HCT116 (cell line): ENCODE measurements at regions not wholly inside any gene's neighbourhood (a gene's known extent, or its start where the extent isn't known, plus 50 kb on each side); places are given as distances from the start of the nearest gene placed in this dataset.

Source experiments
- ATAC-seq: fragments of 200-7000 bp; cut with Tn5 transposase; 2 replicates; pipeline ENCODE4 v1.9.1; 2020; ENCODE audit warnings: mild to moderate bottlenecking, moderate library complexity
- BruUV-seq: library from RNA; stranded (reverse); fragments of 400-500 nt; replicated peaks from 2 replicates; lab custom pipeline; 2021; lab: Mats Ljungman, UMichigan
- CTCF ChIA-PET: fragments of 300-600 bp; sonication (Branson Sonifier 250); formaldehyde crosslinking; loops from one replicate; lab custom pipeline; 2021; ENCODE audit warnings: antibody characterized with exemption; lab: Charles Lee
- POLR2A ChIA-PET: fragments of 300-600, 350-600 bp; sonication (Branson Sonifier 250); formaldehyde crosslinking; loops from one replicate; lab custom pipeline; 2021; ENCODE audit warnings: antibody characterized with exemption; lab: Charles Lee
- RAD21 ChIA-PET, 2 experiments: fragments of 300-600 bp; sonication (Branson Sonifier 250); formaldehyde crosslinking; loops; one replicate each; lab custom pipeline; 2023; ENCODE audit warnings: low total read pairs in 2 of 2; ENCODE audit not compliant: uncharacterized antibody in 2 of 2, unreplicated experiment in 2 of 2, low non-redundant PET in 1 of 2; lab: Charles Lee
- DNase-seq: peaks from one replicate; pipeline ENCODE4 v3.0.0-alpha.2; 2010; ENCODE audit warnings: low read depth, low spot score
- H2AFZ ChIP-seq: fragments of 200-600 bp; shearing (Covaris generic), sonication (generic); 2 replicates; pipeline ENCODE4 v1.6.1; 2017; ENCODE audit warnings: low read depth, mixed run types, mixed read lengths, antibody characterized with exemption, low read length; ENCODE audit not compliant: poor library complexity, severe bottlenecking
- H3K27ac ChIP-seq: 2 replicates; pipeline ENCODE4 v1.5.1; 2012; ENCODE audit warnings: low read depth, low read length
- H3K27me3 ChIP-seq: fragments of 200-600 bp; sonication (generic); 2 replicates; pipeline ENCODE4 v1.6.1; 2016; ENCODE audit warnings: mixed run types, low read length, mixed read lengths; ENCODE audit not compliant: insufficient read depth
- H3K36me3 ChIP-seq, 2 experiments: fragments of 200-500 bp in 1 of 2; fragments of 200-600 bp in 1 of 2; sonication (Bioruptor generic) in 1 of 2; sonication (generic) in 1 of 2; 2 replicates each; pipeline versions ENCODE4 v1.5.1 to v1.6.1; 2014 to 2016; ENCODE audit warnings: low read length in 2 of 2, inconsistent platforms in 1 of 2, mixed read lengths in 1 of 2, mixed run types in 1 of 2; ENCODE audit not compliant: insufficient read depth in 2 of 2, control insufficient read depth in 1 of 2
- H3K4me1 ChIP-seq, 2 experiments: fragments of 200-600 bp in 1 of 2; sonication (generic) in 1 of 2; 2 replicates each; pipeline versions ENCODE4 v1.5.1 to v1.6.1; 2012 to 2017; ENCODE audit warnings: low read length in 2 of 2, inconsistent platforms in 1 of 2, mild to moderate bottlenecking in 1 of 2, mixed read lengths in 1 of 2, mixed run types in 1 of 2, moderate library complexity in 1 of 2; ENCODE audit not compliant: insufficient read depth in 2 of 2, control insufficient read depth in 1 of 2
- H3K4me2 ChIP-seq: fragments of 200-600 bp; sonication (generic); 2 replicates; pipeline ENCODE4 v1.6.1; 2017; ENCODE audit warnings: mixed run types, low read length, mixed read lengths
- H3K4me3 ChIP-seq, 2 experiments: fragments of 200-600 bp in 1 of 2; sonication (generic) in 1 of 2; replicated peaks in 1 of 2; 2 replicates each; pipeline ENCODE4 v1.5.1; 2011 to 2016; ENCODE audit warnings: low read length in 2 of 2, control low read depth in 1 of 2, low read depth in 1 of 2, mild to moderate bottlenecking in 1 of 2, mixed read lengths in 1 of 2, mixed run types in 1 of 2
- H3K79me2 ChIP-seq: fragments of 200-600 bp; sonication (generic); 2 replicates; pipeline ENCODE4 v1.6.1; 2017; ENCODE audit warnings: mild to moderate bottlenecking, mixed run types, low read length, moderate library complexity, mixed read lengths; ENCODE audit not compliant: insufficient read depth
- H3K9ac ChIP-seq: fragments of 200-600 bp; sonication (generic); 2 replicates; pipeline ENCODE4 v1.6.1; 2016; ENCODE audit warnings: low read length, mixed read lengths
- H3K9me2 ChIP-seq: fragments of 200-600 bp; sonication (generic), shearing (Covaris generic); 2 replicates; pipeline ENCODE4 v1.6.1; 2017; ENCODE audit warnings: mixed run types, mild to moderate bottlenecking, moderate library complexity; ENCODE audit not compliant: insufficient read depth
- H3K9me3 ChIP-seq, 2 experiments: fragments of 200-500 bp in 1 of 2; fragments of 200-600 bp in 1 of 2; sonication (Bioruptor generic) in 1 of 2; sonication (generic) in 1 of 2; 2 replicates each; pipeline ENCODE4 v1.6.1; 2014 to 2017; ENCODE audit warnings: low read length in 2 of 2, mixed read lengths in 2 of 2, inconsistent platforms in 1 of 2, low read depth in 1 of 2, mild to moderate bottlenecking in 1 of 2, mixed run types in 1 of 2, moderate library complexity in 1 of 2; ENCODE audit not compliant: control insufficient read depth in 1 of 2, insufficient read depth in 1 of 2
- H4K20me1 ChIP-seq: fragments of 200-600 bp; sonication (generic), shearing (Covaris generic); 2 replicates; pipeline ENCODE4 v1.6.1; 2017; ENCODE audit warnings: mixed run types, mild to moderate bottlenecking, moderate library complexity; ENCODE audit not compliant: insufficient read depth
- CBX3 ChIP-seq: IDR thresholded peaks from 2 replicates; pipeline ENCODE4 v1.6.1; 2012; ENCODE audit warnings: low read depth
- CEBPB ChIP-seq: IDR thresholded peaks from 2 replicates; pipeline ENCODE4 v1.6.1; 2012; ENCODE audit warnings: low read depth
- EGR1 ChIP-seq: IDR thresholded peaks from 2 replicates; pipeline ENCODE4 v1.6.1; 2012; ENCODE audit warnings: low read depth
- SP1 ChIP-seq: IDR thresholded peaks from 2 replicates; pipeline ENCODE4 v1.6.1; 2012; ENCODE audit warnings: low read depth
- SRF ChIP-seq: IDR thresholded peaks from 2 replicates; pipeline ENCODE4 v1.6.1; 2012; ENCODE audit warnings: low read depth
- TCF7L2 ChIP-seq: IDR thresholded peaks from 2 replicates; pipeline ENCODE4 v1.7.0; 2011; ENCODE audit warnings: borderline replicate concordance, inconsistent platforms; ENCODE audit not compliant: insufficient read depth, insufficient read length; ENCODE audit errors: extremely low read depth
- ZNF274 ChIP-seq: fragments of 200-500 bp; sonication (Bioruptor generic); IDR thresholded peaks from 2 replicates; pipeline ENCODE4 v1.6.1; 2014; ENCODE audit warnings: mild to moderate bottlenecking, low read depth, low read length, inconsistent platforms
- intact Hi-C: fragments of 100-400 bp; cut with micrococcal nuclease; formaldehyde crosslinking; loops from 2 replicates; pipeline ENCODE4 v1.10.0; 2022
- TF ChIP-seq, protein P1 (sequence below): IDR thresholded peaks from 2 replicates; pipeline ENCODE4 v1.6.1; 2012
- TF ChIP-seq, protein P2 (sequence below): IDR thresholded peaks from 2 replicates; pipeline ENCODE4 v1.6.1; 2012; ENCODE audit warnings: low read depth
- TF ChIP-seq, protein P3 (sequence below): IDR thresholded peaks from 2 replicates; pipeline ENCODE4 v1.6.1; 2011; ENCODE audit warnings: mild to moderate bottlenecking, low read length, moderate library complexity; ENCODE audit not compliant: insufficient replicate concordance; ENCODE audit errors: extremely low read depth

DNA sequence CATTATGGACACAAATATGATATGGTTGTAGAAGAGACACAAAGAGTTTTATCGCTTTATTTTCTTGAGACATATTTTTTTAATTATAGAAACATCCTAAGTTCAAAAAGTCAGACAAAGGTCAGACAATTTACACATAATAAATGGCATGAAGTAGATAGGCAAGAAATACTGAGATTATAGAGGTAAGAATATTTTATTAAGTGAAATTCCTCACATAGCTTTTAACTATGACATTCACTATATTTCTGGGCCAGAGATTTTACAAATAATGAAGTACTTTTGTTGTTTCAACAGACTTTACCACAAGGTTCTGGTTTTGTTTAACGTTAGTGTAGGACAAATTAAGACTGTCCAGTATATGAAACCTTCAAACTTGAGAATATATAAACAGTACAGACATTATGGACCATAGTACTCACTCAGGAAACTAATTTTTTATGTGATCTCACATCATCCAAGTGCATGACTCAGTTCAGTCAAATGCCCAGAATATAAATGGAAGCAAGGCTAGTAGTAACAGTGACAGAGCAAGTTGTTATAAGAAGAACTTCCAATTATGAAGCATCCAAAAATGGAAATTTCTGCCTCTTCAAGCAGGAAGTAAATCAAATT lies 394.8 kb downstream of the KCNJ2 start:
- RAD21 ChIA-PET = no interaction called here
- Histone ChIP-seq H3K9me2 (no peaks in the 10 kb centered on the region), H3K36me3 (no peaks in the 10 kb centered on the region), H3K9me3 (no peaks in the 10 kb centered on the region), H4K20me1 (no peaks in the 10 kb centered on the region), H3K27ac (no peak overlapping the region), H3K9ac (no peak overlapping the region), H3K4me2 (no peak overlapping the region), H3K27me3 (no peaks in the 10 kb centered on the region), H2AFZ (no peak overlapping the region), H3K4me1 (no peaks in the 10 kb centered on the region), H3K4me3 (no peak overlapping the region), H3K79me2 (no peaks in the 10 kb centered on the region)
- POLR2A ChIA-PET = no interaction called here
- DNase-seq (no peak), ATAC-seq (no peak)
- intact Hi-C loops = no loop called here
- CTCF ChIA-PET = no interaction called here
- TF ChIP-seq CEBPB (no peak), CBX3 (no peak), SRF (no peak), EGR1 (no peak), TCF7L2 (no peak), ZNF274 (no peak), SP1 (no peak)
- TF ChIP-seq, protein P1, sequence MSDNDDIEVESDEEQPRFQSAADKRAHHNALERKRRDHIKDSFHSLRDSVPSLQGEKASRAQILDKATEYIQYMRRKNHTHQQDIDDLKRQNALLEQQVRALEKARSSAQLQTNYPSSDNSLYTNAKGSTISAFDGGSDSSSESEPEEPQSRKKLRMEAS = no peak
- TF ChIP-seq, protein P2, sequence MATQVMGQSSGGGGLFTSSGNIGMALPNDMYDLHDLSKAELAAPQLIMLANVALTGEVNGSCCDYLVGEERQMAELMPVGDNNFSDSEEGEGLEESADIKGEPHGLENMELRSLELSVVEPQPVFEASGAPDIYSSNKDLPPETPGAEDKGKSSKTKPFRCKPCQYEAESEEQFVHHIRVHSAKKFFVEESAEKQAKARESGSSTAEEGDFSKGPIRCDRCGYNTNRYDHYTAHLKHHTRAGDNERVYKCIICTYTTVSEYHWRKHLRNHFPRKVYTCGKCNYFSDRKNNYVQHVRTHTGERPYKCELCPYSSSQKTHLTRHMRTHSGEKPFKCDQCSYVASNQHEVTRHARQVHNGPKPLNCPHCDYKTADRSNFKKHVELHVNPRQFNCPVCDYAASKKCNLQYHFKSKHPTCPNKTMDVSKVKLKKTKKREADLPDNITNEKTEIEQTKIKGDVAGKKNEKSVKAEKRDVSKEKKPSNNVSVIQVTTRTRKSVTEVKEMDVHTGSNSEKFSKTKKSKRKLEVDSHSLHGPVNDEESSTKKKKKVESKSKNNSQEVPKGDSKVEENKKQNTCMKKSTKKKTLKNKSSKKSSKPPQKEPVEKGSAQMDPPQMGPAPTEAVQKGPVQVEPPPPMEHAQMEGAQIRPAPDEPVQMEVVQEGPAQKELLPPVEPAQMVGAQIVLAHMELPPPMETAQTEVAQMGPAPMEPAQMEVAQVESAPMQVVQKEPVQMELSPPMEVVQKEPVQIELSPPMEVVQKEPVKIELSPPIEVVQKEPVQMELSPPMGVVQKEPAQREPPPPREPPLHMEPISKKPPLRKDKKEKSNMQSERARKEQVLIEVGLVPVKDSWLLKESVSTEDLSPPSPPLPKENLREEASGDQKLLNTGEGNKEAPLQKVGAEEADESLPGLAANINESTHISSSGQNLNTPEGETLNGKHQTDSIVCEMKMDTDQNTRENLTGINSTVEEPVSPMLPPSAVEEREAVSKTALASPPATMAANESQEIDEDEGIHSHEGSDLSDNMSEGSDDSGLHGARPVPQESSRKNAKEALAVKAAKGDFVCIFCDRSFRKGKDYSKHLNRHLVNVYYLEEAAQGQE = no peak
- TF ChIP-seq, protein P3, sequence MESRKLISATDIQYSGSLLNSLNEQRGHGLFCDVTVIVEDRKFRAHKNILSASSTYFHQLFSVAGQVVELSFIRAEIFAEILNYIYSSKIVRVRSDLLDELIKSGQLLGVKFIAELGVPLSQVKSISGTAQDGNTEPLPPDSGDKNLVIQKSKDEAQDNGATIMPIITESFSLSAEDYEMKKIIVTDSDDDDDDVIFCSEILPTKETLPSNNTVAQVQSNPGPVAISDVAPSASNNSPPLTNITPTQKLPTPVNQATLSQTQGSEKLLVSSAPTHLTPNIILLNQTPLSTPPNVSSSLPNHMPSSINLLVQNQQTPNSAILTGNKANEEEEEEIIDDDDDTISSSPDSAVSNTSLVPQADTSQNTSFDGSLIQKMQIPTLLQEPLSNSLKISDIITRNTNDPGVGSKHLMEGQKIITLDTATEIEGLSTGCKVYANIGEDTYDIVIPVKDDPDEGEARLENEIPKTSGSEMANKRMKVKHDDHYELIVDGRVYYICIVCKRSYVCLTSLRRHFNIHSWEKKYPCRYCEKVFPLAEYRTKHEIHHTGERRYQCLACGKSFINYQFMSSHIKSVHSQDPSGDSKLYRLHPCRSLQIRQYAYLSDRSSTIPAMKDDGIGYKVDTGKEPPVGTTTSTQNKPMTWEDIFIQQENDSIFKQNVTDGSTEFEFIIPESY = no peak
- no TSS peak for BruUV-seq
